ENCODE measurements at regions not wholly inside any gene's neighbourhood (a gene's known extent, or its start where the extent isn't known, plus 50 kb on each side); places are given as distances from the start of the nearest gene placed in this dataset.

DNA sequence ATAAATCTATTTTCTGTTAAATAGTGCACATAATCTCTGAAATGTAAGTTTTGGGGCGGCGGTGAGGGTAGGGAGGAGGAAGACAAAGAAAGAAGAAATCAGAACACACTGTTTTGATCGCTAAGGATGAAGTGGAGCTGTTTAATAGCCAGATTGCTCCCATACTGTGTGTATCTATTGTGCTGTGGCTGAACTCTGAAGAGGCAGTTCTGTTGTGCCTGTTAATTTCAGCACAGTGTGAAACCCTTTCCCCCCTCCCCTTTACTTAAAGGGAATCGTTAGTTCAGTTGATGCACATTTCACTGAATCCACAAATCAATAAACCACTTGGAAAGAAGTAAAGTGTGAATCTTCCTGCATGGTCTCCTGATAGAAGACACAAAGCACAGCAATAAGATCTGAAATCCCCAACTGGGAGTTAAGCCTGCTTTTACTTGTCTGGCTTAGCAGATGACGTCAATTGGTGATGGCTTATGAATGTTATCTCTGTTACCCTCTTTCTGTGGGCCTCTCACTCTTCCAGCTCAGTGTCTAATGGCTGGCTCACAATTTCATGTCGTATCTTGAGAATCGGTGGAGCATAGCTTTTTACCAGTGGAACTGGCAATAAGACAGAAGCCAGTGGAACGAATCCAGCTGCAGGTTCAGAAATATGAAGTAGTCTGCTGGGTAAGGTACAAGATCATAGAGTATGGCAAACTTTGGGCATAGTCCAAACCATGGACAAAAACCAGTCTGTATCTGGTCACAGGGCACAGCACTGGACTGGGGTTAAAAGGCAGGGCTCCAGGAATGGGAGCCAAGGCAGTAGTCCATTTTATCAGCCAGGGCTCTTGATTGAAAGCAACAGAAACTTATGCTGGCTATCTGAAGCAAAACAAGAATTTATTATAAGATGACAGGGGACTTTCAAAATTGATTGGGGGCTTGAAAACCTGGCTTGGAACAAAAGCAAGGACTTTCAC lies 413.5 kb upstream of the SEL1L start:
- dilution Hi-C loops (cut with MboI; ENCODE audit: extremely low pct_ligation_motif_present, low sequenced_read_pairs) (no loop called here), intact Hi-C loops (cut with micrococcal nuclease) (no loop called here)
- no peaks in the 10 kb centered on the region for H3K79me2 ChIP-seq (ENCODE audit: control insufficient read depth, insufficient read depth, low read length)
- no peaks in the 10 kb centered on the region for H3K9me1 ChIP-seq (replicated peaks; ENCODE audit: control insufficient read depth, extremely low read depth, insufficient read depth, low read length)
- DNase-seq (ENCODE audit: low read depth, low spot score) (no peak), FAIRE-seq (no peak)
- H3K36me3 ChIP-seq (ENCODE audit: control insufficient read depth in 2 of 2, extremely low read depth in 1 of 2, insufficient read depth in 2 of 2, low read length in 2 of 2) = no peaks in the 10 kb centered on the region
- CTCF ChIA-PET = no interaction called here
- H3K4me3 ChIP-seq (replicated peaks in 1 of 3; ENCODE audit: insufficient read depth in 1 of 3, low read depth in 1 of 3, low read length in 3 of 3) = no peak overlapping the region
- POLR2A ChIA-PET = no interaction called here
- no peak overlapping the region for H3K4me2 ChIP-seq (ENCODE audit: insufficient read depth, low read length)
- H2AFZ ChIP-seq (ENCODE audit: low read depth, low read length) = no peak overlapping the region
- H3K9ac ChIP-seq (replicated peaks; ENCODE audit: extremely low read depth, insufficient read depth, low read length) = no peak overlapping the region
- no peaks in the 10 kb centered on the region for H3K27me3 ChIP-seq (ENCODE audit: control insufficient read depth in 2 of 2, insufficient read depth in 2 of 2, low read length in 2 of 2)
- H3K9me3 ChIP-seq (replicated peaks; ENCODE audit: control insufficient read depth, insufficient read depth, low read length) = no peaks in the 10 kb centered on the region
- TF ChIP-seq MAX (IDR thresholded peaks at IDR 0.05; ENCODE audit: insufficient read depth, insufficient read length) = no peak
- no peak for TF ChIP-seq POLR2A (IDR thresholded peaks at IDR 0.05; ENCODE audit: low read depth, low read length)
- TF ChIP-seq GATA2 (IDR thresholded peaks at IDR 0.05; ENCODE audit: insufficient read depth, insufficient read length, low read depth, low read length) = no peak
- TF ChIP-seq FOS (IDR thresholded peaks at IDR 0.05; ENCODE audit: borderline replicate concordance, insufficient read depth, low read length) = no peak
- TF ChIP-seq JUN (IDR thresholded peaks at IDR 0.05; ENCODE audit: borderline replicate concordance, insufficient read depth, insufficient read length, low read depth) = no peak
- no peak for TF ChIP-seq CTCF (IDR thresholded peaks at IDR 0.05; ENCODE audit: extremely low read depth in 1 of 2, insufficient read depth in 1 of 2, low read depth in 1 of 2, low read length in 2 of 2)
- no peak for TF ChIP-seq MYC (IDR thresholded peaks at IDR 0.05; ENCODE audit: low read depth, low read length)
- TF ChIP-seq EZH2 (IDR thresholded peaks at IDR 0.05; ENCODE audit: borderline replicate concordance, low read depth, low read length, severe bottlenecking) = no peak
- no peak for TF ChIP-seq POLR2AphosphoS5 (IDR thresholded peaks at IDR 0.05; ENCODE audit: insufficient read depth, low read depth, low read length)
- no TSS peak for BruUV-seq (replicated peaks)
- H3K27ac ChIP-seq (ENCODE audit: insufficient read depth, low read depth, low read length) = no peak overlapping the region
- no peaks in the 10 kb centered on the region for H3K4me1 ChIP-seq (ENCODE audit: control insufficient read depth, extremely low read depth, insufficient read depth, low read length)
- H4K20me1 ChIP-seq (replicated peaks; ENCODE audit: control insufficient read depth, extremely low read depth, insufficient read depth, low read length) = no peaks in the 10 kb centered on the region
